NCI-H345 treated with DMSO at 0.1 percent for 48 hours (cell line): ENCODE measurements at regions not wholly inside any gene's neighbourhood (a gene's known extent, or its start where the extent isn't known, plus 50 kb on each side); places are given as distances from the start of the nearest gene placed in this dataset.

Experiments
- DNase-seq: peaks from one replicate; lab custom pipeline; 2025; ENCODE audit not compliant: unreplicated experiment; lab: John Stamatoyannopoulos, UW

- DNase-seq, result no peak
Observed at GRCh38 chr4:10998846-10999245, 314.3 kb upstream of the CLNK start.

DNA sequence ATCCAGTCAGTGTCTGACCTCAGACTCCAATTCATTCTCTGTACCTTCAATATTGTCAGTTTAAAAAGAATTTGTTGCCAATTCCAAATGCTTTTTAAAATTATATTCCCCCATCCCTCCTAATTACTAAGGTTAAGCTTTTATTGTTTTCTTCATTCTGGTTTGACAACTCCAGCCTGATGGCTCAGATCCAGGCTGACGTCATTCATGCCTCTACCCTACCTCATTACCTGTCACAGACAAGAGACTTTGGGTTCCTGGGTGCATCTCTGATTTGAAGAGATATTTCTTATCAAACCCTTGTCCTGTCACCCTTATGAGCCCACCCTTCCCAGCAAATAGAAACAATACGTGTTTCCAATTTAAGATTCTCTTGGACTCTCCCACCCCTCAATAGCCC, 300.2 kb upstream of the CLNK start:
- DNase-seq, result no peak

DNA sequence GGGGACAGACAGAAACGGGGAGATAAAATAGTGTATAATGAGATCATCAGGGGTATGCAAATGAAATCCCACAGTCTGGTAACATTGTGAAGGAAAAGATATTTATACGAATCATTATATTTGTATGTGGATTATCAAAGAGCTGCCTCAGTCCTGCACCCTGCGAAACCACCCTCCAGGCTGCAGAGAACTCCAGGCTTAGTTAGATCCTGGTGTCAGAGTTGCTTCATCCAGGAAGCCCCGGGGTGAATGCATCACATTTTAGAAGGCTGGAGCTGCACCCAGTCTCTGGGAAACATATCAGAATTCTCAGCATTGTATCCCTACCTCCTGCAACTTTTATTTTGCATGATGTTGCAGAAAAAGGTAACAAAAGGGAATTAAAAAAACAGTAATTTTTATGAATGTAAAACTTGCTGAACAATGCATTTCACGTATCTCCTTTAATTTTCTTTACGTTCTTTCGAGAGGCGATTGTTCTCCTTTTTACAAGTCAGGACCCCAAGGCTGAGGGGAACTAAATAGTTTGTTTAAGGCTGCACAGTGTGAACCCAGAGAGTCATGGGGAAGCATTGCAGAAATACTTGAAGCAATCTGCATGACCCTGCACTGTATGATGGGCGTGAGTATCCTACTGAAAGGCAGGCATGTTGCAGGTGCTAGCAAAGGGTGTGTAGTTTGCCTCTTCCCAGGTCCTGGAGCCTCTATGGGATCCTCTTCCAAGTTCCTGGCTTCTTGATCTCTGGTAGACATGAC, 299.5 kb upstream of the CLNK start:
- DNase-seq, result no peak

DNA sequence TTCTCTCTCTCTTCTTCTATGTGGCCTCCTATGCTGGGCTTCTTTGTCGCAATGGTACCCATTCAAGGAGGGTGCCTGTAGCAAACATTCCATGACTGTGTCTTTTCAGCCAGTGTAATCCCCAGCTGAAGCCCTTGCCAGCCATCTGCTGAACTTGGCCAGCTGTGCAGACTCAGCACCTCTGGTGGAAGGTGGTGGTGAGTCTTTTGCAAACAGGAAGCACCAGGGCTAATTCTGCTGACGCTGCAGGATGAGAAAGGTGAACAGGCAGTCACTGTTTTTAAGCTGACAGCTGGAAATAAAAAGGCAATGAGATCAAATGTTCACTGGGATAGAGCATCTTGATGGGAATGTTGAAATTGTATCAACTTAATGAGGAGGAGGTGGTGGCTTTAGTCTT, 298.7 kb upstream of the CLNK start:
- DNase-seq, result no peak

GRCh38 chr4:10982305-10982704, 297.7 kb upstream of the CLNK start:
- no peak for DNase-seq

DNA sequence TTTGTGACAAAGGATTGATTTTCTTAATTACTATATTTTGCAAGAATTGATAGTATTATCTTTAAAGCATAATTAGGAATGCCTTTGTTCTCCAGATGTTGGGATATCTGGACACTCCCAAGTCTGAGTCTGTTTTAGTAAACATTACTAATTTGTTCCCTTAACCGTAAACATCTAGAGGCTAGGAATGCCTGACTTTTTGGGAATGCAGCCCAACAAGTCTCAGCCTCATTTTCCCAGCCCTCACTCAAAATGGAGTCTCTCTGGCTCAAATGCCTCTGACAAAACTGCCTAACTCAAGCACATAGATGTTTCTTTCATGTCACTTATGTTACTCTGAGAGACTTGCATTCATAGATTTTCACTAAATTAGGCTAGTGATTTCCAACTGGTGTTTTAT, 297.0 kb upstream of the CLNK start:
- no peak for DNase-seq

DNA sequence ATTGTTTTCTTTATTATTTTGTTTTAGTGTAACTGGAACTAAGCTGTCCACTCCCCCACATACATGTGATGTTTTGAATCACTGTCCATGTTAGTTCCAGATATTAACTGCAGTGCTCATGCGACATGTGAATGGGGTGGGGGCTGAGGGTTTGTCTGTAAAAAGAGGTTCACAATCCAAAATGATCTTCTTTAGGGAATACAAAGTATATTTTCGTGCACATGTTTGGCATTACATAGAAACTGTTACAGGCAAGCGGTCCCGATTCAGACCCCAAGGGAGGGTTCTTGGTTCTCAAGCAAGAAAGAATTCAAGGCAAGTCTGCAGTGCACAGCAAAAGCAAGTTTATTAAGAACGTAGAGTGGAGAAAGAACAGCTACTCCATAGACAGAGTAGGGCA, 296.5 kb upstream of the CLNK start:
- no peak for DNase-seq

DNA sequence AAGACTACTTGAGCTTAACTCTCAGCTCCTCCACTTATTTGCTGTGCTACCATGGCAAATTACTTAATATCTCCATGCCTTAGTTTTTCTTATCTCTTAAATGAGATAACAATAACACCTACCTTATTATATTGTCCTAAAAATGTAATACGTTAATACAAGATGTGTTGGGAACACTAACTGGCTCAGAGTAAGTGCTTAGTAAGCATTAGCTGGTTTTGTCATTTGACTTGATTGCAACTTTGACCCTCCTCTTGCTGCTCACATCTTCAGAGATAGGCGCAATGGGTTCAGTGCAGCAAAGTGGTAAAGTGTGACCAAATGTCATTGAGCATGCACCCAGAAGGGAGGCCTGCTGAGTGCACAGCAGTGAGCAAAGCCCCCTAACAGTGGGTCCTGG, 294.5 kb upstream of the CLNK start:
- DNase-seq, result no peak

- no peak for DNase-seq
Observed at GRCh38 chr4:10977534-10977933, 293.0 kb upstream of the CLNK start.

GRCh38 chr4:10974371-10974770, 289.8 kb upstream of the CLNK start:
- no peak for DNase-seq

- DNase-seq, result no peak
Observed at GRCh38 chr4:10973686-10974085, 289.1 kb upstream of the CLNK start.

GRCh38 chr4:10971800-10972401, 287.3 kb upstream of the CLNK start:
- no peak for DNase-seq

GRCh38 chr4:10965196-10965595, 280.6 kb upstream of the CLNK start:
- no peak for DNase-seq

- DNase-seq, result peak; percentile 42
Observed at GRCh38 chr4:10963958-10964703, 279.6 kb upstream of the CLNK start.

DNA sequence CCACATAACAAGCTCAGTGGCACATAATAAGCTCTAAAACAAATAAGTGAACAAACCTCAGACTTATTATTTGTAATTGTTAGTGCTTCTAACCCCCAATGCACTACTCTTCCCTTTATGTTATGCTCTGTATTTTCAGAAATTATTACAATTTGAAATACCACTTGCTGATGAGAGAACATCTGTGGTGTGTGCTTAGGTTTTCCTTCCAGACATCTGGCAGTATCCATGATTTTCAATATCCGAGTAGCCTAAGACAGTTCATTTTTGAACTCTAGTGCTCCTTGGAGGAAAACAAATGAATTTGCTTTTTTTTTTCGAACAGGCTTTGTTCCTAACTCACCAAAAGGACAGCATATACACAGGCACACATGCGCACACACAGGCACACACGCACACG, 278.7 kb upstream of the CLNK start:
- no peak for DNase-seq

DNA sequence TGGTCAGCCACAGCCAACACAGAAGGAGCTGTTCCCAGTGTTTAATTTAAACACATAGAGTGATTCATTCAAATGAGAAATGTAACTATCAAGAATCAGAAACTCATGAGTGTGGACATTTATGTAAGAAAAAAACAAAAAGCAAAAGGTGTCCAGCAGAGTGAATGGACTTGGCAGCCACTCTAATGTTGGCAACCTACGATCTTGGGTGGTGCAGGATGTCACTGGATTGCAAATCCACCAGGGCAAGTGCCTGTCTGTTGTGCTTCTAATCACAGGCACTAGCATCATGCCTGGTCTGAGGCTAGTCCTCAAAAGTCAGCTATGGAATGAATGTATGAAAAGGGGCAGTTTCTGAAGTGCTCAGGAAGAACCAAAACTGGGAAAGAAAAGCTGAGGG, 277.7 kb upstream of the CLNK start:
- no peak for DNase-seq

DNA sequence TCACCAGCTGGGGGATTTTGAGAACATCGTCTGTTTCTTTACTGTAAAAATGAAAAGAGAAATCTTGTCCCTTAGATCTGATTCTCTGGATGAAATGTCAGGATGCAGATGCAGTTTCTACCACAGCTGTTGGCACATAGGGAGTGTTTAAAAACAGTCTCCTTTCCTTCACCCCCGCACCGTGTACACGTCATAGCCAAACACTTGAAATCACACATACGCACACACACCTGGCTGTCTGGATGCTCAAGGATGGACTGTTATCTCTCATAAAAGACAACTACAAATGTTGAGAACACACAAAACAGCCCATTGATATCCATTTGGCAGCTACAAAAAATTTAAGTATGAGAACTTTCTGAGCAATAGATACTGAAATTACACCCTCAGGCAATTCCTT, 275.8 kb upstream of the CLNK start:
- DNase-seq, result no peak

- no peak for DNase-seq
Observed at GRCh38 chr4:10959586-10959985, 275.0 kb upstream of the CLNK start.

DNA sequence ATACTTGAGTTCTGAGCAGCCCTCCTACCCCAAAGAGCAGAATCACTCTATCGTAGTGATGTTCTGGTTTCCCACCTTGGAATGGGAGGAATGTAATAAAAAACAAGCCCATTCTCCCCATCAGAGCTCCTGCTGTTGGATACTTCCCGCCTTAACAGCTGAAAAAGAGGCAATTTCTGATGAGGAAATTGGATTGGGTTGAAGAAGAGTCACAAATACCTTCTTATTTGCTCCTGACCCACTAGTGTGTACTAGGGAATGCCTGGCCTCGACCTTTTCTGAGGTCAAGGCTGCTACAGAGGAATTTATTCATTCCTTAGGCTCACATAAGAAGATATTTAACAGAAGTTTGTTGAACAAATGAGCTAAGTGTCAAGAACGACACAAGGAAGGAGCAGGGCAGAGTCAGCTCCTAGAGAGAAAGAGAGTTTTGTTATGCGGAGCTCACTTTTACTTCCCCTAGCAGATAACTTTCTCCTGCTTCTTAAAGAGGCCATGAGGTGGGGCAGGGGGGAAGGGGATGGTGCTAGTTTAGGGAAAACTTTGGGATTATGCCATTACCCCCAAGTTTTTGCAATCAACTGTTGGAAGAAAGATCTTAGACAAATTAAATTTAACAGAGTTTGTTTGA, 273.8 kb upstream of the CLNK start:
- no peak for DNase-seq

GRCh38 chr4:10951306-10951705, 266.7 kb upstream of the CLNK start:
- DNase-seq, result no peak

- DNase-seq, result no peak
Observed at GRCh38 chr4:10949039-10949733, 264.6 kb upstream of the CLNK start.
